ENCODE measurements at regions not wholly inside any gene's neighbourhood (a gene's known extent, or its start where the extent isn't known, plus 50 kb on each side); places are given as distances from the start of the nearest gene placed in this dataset.

DNA sequence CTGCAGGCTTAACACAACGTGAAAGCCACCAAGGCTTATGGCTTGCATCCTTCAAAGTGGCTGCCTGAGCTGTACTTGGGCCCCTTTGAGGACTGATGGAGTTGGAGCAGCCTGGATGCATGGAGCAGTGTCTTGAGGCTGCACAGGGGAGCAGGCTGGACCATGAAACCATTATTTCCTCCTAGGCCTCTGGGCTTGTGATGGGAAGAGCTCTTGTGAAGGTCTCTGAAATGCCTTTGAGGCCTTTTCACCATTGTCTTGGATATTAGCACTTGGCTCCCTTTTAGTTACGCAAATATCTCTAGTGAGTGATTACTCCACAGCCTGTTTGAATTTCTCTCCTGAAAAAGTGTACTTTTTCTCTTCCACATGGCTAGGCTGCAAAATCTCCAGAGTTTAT is 201.2 kb upstream of the NPY start:
- 72 to 76% methylated on average over 2 of the region's 2 CpGs for WGBS, 2 donors
- Histone ChIP-seq H3K36me3 (no peaks in the 10 kb centered on the region), H3K27me3 (no peaks in the 10 kb centered on the region), H3K4me1 (no peaks in the 10 kb centered on the region), H3K9me3 (peaks cover 0 to 8% (median 2%) of the 10 kb centered on the region in 4 donors), H3K27ac (no peak overlapping the region), H3K4me3 (no peak overlapping the region)
- no peak for DNase-seq
- intact Hi-C loops (cut with DNase I), result no loop called here
- TF ChIP-seq, protein P1, sequence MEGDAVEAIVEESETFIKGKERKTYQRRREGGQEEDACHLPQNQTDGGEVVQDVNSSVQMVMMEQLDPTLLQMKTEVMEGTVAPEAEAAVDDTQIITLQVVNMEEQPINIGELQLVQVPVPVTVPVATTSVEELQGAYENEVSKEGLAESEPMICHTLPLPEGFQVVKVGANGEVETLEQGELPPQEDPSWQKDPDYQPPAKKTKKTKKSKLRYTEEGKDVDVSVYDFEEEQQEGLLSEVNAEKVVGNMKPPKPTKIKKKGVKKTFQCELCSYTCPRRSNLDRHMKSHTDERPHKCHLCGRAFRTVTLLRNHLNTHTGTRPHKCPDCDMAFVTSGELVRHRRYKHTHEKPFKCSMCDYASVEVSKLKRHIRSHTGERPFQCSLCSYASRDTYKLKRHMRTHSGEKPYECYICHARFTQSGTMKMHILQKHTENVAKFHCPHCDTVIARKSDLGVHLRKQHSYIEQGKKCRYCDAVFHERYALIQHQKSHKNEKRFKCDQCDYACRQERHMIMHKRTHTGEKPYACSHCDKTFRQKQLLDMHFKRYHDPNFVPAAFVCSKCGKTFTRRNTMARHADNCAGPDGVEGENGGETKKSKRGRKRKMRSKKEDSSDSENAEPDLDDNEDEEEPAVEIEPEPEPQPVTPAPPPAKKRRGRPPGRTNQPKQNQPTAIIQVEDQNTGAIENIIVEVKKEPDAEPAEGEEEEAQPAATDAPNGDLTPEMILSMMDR (IDR thresholded peaks at IDR 0.05), result no peak
- TF ChIP-seq POLR2A (IDR thresholded peaks at IDR 0.05) (no peak), EP300 (IDR thresholded peaks at IDR 0.05) (no peak), POLR2AphosphoS5 (IDR thresholded peaks at IDR 0.05) (no peak)

DNA sequence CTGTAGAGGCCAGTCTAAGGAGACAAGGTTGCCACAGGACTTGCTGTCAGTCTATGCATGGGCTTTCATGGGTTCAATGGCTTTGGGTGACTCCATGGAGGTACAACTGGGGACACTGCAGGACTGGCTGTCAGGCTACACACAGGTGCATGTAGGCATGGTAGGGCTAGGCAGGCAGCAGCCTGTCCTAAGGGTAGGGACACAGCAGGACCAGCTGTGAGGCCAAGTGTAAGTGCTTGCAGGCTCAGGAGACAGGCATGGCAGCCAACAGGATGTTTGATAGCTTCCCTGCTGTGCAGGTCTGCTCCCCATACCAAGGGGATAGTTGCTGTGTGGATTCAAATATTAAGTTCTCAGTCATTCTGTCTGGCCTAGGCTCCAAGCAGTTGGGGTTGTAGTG is 181.0 kb upstream of the NPY start:
- Histone ChIP-seq H3K4me1 (no peaks in the 10 kb centered on the region), H3K4me3 (no peak overlapping the region), H3K9me3 (peaks cover 0 to 2% (median 0%) of the 10 kb centered on the region in 4 donors), H3K36me3 (no peaks in the 10 kb centered on the region), H3K27me3 (no peaks in the 10 kb centered on the region), H3K27ac (no peak overlapping the region)
- DNase-seq, result no peak
- intact Hi-C loops (cut with DNase I), result no loop called here
- TF ChIP-seq EP300 (IDR thresholded peaks at IDR 0.05) (no peak), POLR2A (IDR thresholded peaks at IDR 0.05) (no peak), POLR2AphosphoS5 (IDR thresholded peaks at IDR 0.05) (no peak)
- TF ChIP-seq, protein P1 (IDR thresholded peaks at IDR 0.05), result no peak

DNA sequence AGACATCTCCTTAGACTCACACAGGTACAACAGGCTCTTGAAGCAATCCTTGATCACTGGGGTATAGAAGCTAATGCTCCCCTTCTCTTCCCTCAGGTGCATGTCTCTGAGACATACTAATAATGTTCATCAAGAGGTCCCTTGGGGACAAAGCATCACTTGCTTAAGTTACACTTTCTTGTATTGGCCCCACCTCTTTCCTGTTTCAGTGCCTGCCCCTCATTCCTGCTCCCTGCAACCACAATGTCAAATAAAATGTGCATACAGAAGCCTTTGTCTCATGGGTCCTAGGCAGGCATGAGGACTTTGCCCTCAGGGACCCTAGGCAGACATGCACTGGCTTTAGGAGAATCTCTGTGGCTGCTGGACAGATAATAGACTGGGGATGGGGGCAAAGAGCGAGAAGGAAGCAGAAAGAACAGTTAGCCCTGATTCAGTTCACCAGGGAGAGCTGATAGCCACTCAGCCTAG is 175.0 kb upstream of the NPY start:
- Histone ChIP-seq H3K27ac (no peak overlapping the region), H3K36me3 (no peaks in the 10 kb centered on the region), H3K4me1 (no peaks in the 10 kb centered on the region), H3K9me3 (no peaks in the 10 kb centered on the region), H3K27me3 (no peaks in the 10 kb centered on the region), H3K4me3 (no peak overlapping the region)
- DNase-seq, result no peak
- no peak for TF ChIP-seq EP300 (IDR thresholded peaks at IDR 0.05)
- no peak for TF ChIP-seq POLR2A (IDR thresholded peaks at IDR 0.05)
- TF ChIP-seq, protein P1 (IDR thresholded peaks at IDR 0.05), result no peak
- TF ChIP-seq POLR2AphosphoS5 (IDR thresholded peaks at IDR 0.05), result no peak
- 83 to 86% methylated on average over 1 of the region's 1 CpG for WGBS, 2 donors
- intact Hi-C loops (cut with DNase I), result no loop called here

DNA sequence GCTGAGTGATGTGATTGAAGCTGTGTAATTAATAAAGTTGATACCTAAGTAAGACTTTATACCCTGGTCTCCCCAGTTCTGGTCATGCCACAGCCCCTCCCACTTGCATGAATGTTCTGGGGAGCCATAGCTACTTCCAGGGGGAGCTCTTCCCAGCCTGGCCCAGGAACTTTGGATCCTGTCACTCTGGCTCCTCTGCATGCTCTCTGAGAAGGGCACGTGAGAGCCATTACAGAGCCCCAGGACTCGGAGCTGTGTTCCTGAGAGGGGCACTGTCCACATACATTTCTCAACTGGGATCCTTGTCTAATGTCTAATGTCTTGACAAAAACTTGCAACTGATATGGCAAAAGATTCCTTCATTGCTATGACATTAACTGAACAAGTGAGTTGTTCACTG is 173.9 kb upstream of the NPY start:
- Histone ChIP-seq H3K27me3 (no peaks in the 10 kb centered on the region), H3K9me3 (no peaks in the 10 kb centered on the region), H3K4me1 (no peaks in the 10 kb centered on the region), H3K4me3 (no peak overlapping the region), H3K36me3 (no peaks in the 10 kb centered on the region), H3K27ac (no peak overlapping the region)
- WGBS, 2 donors, result 81 to 93% methylated on average over 2 of the region's 2 CpGs
- intact Hi-C loops (cut with DNase I), result no loop called here
- DNase-seq, result no peak
- no peak for TF ChIP-seq POLR2A (IDR thresholded peaks at IDR 0.05)
- TF ChIP-seq POLR2AphosphoS5 (IDR thresholded peaks at IDR 0.05), result no peak
- TF ChIP-seq, protein P1 (IDR thresholded peaks at IDR 0.05), result no peak
- no peak for TF ChIP-seq EP300 (IDR thresholded peaks at IDR 0.05)

DNA sequence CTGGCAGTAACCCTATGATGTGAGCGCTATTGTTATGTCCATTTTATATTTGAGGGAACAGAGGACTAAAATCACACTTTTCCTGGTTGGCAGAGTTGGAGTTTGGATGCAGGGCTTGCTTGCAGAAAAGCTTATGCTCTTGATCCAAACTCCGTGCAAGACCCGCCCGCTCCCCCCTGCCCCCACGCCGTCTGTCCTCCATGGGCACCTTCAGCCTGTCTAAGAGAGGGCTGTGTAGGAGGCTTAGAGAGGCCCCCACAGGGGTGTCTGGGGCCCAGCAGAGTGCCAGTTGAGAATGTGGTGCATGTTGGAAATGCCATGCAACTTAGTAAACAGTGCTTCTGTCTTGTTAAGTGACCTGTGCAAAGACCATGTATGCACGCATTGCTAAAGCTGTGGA is 170.5 kb upstream of the NPY start:
- Histone ChIP-seq H3K9me3 (no peaks in the 10 kb centered on the region), H3K27me3 (no peaks in the 10 kb centered on the region), H3K36me3 (no peaks in the 10 kb centered on the region), H3K27ac (no peak overlapping the region), H3K4me1 (no peaks in the 10 kb centered on the region), H3K4me3 (no peak overlapping the region)
- intact Hi-C loops (cut with DNase I), result no loop called here
- DNase-seq, result no peak
- TF ChIP-seq POLR2A (IDR thresholded peaks at IDR 0.05) (no peak), POLR2AphosphoS5 (IDR thresholded peaks at IDR 0.05) (no peak), EP300 (IDR thresholded peaks at IDR 0.05) (no peak)
- TF ChIP-seq, protein P1 (IDR thresholded peaks at IDR 0.05), result no peak
- 95 to 97% methylated on average over 7 of the region's 7 CpGs for WGBS, 2 donors

All from sigmoid colon (tissue), 6 donors.